MM.1S (cell line): ENCODE measurements at regions not wholly inside any gene's neighbourhood (a gene's known extent, or its start where the extent isn't known, plus 50 kb on each side); places are given as distances from the start of the nearest gene placed in this dataset.

Experiments used
- EZH2 ChIP-seq: fragments of 300-600 bp; sonication (generic); optimal IDR thresholded peaks from 2 replicates; pipeline ENCODE3; 2017; ENCODE audit warnings: low read depth, mild to moderate bottlenecking, antibody characterized with exemption, low read length, mixed read lengths
- EZH2phosphoT487 ChIP-seq: fragments of 300-600 bp; sonication (generic); IDR thresholded peaks from 2 replicates; pipeline ENCODE4 v1.6.1; 2018; ENCODE audit warnings: antibody characterized with exemption, low read length
- TF ChIP-seq, protein P1 (sequence below): fragments of 300-600 bp; sonication (generic); IDR thresholded peaks from 2 replicates; pipeline ENCODE4 v1.5.1; 2016; ENCODE audit warnings: antibody characterized with exemption, low read length, mixed read lengths

DNA sequence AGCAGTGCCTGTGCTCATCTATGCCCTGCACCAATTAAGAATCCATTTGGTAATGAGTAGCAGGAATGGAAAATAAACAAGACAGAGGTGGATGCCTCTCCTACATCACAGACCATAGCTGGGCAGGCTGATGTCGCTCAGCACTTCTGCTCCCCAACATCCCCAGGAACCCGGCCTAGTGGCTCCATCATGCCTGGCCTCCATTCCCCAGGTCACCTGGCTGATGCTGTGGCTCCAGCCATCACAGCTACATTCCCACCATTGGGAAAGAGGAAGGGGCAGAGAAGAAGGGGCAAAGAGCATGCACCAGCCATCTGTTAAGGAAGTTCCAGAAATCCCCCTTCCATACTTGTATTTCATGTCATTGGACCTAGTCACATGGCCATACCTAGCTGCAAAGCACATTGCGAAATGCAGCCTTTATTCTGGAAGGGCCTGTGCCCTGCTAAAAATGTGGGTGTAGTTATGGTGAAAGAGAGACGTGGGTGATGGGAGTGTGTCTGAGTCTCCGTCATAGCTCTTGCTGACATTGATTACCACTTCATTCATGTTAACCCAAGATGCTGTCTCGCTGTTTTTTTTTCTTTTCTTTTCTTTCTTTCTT lies 86.1 kb upstream of the ADAMTS2 start:
- TF ChIP-seq, protein P1, sequence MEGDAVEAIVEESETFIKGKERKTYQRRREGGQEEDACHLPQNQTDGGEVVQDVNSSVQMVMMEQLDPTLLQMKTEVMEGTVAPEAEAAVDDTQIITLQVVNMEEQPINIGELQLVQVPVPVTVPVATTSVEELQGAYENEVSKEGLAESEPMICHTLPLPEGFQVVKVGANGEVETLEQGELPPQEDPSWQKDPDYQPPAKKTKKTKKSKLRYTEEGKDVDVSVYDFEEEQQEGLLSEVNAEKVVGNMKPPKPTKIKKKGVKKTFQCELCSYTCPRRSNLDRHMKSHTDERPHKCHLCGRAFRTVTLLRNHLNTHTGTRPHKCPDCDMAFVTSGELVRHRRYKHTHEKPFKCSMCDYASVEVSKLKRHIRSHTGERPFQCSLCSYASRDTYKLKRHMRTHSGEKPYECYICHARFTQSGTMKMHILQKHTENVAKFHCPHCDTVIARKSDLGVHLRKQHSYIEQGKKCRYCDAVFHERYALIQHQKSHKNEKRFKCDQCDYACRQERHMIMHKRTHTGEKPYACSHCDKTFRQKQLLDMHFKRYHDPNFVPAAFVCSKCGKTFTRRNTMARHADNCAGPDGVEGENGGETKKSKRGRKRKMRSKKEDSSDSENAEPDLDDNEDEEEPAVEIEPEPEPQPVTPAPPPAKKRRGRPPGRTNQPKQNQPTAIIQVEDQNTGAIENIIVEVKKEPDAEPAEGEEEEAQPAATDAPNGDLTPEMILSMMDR, result no peak
- TF ChIP-seq EZH2, result no peak
- no peak for TF ChIP-seq EZH2phosphoT487
